GM12878 (cell line): ENCODE measurements at regions not wholly inside any gene's neighbourhood (a gene's known extent, or its start where the extent isn't known, plus 50 kb on each side); places are given as distances from the start of the nearest gene placed in this dataset.

Experiments used
- ATAC-seq: fragments of 200-7000 bp; cut with Tn5 transposase; 3 replicates; pipeline ENCODE4 v1.9.1; 2020; ENCODE audit warnings: mild to moderate bottlenecking, moderate library complexity
- BruUV-seq: library from RNA; stranded (reverse); fragments of 400-500 nt; replicated peaks from 2 replicates; lab custom pipeline; 2021; lab: Mats Ljungman, UMichigan
- CTCF ChIA-PET: fragments of 300-600 bp; sonication (Branson Sonifier 250); formaldehyde crosslinking; extraction: SDS; loops from one replicate; lab custom pipeline; 2021; ENCODE audit warnings: inconsistent platforms; lab: Yijun Ruan, JAX
- POLR2A ChIA-PET: fragments of 350-600 bp; formaldehyde crosslinking; extraction: SDS; loops from one replicate; lab custom pipeline; 2021; ENCODE audit warnings: inconsistent platforms; lab: Charles Lee
- RAD21 ChIA-PET: fragments of 300-600 bp; sonication (Branson Sonifier 250); formaldehyde crosslinking; loops from one replicate; lab custom pipeline; 2023; ENCODE audit warnings: antibody characterized with exemption; ENCODE audit not compliant: unreplicated experiment; lab: Charles Lee
- SMC1A ChIA-PET: fragments of 300-600 bp; sonication (Branson Sonifier 250); formaldehyde crosslinking; loops from one replicate; lab custom pipeline; 2023; ENCODE audit not compliant: unreplicated experiment, uncharacterized antibody; lab: Charles Lee
- DNase-seq: peaks from one replicate; pipeline ENCODE4 v3.0.0-alpha.2; 2011; ENCODE audit warnings: low read depth, low spot score
- FAIRE-seq: peaks from 3 replicates; lab custom pipeline; 2011; peaks lifted over from hg19 to GRCh38; lab: Jason Lieb, UNC
- H2AFZ ChIP-seq: 2 replicates; pipeline ENCODE4 v1.6.0; 2011; ENCODE audit warnings: low read depth, low read length, control low read depth; ENCODE audit not compliant: control insufficient read depth
- H3K27ac ChIP-seq: 2 replicates; pipeline ENCODE4 v1.5.1; 2011; ENCODE audit warnings: control low read depth; ENCODE audit not compliant: control insufficient read depth, insufficient read depth
- H3K27me3 ChIP-seq, 2 experiments: replicated peaks in 1 of 2; 2 replicates each; pipeline versions ENCODE4 v1.6.0 to v1.6.1; 2011; ENCODE audit warnings: low read length in 1 of 2; ENCODE audit not compliant: control insufficient read depth in 2 of 2, insufficient read depth in 2 of 2
- H3K36me3 ChIP-seq, 2 experiments: 2 replicates each; pipeline ENCODE4 v1.5.1; 2011; ENCODE audit warnings: low read length in 1 of 2; ENCODE audit not compliant: control insufficient read depth in 2 of 2, insufficient read depth in 2 of 2
- H3K4me1 ChIP-seq: 2 replicates; pipeline ENCODE4 v1.6.1; 2011; ENCODE audit warnings: mild to moderate bottlenecking, low read length, moderate library complexity, mixed read lengths; ENCODE audit not compliant: control insufficient read depth, insufficient read depth
- H3K4me2 ChIP-seq: 2 replicates; pipeline ENCODE4 v1.6.0; 2011; ENCODE audit warnings: control low read depth; ENCODE audit not compliant: control insufficient read depth, insufficient read depth
- H3K4me3 ChIP-seq: fragments of 200-600 bp; sonication (generic); 2 replicates; pipeline ENCODE4 v1.5.1; 2016
- H3K79me2 ChIP-seq: 2 replicates; pipeline ENCODE4 v1.6.0; 2011; ENCODE audit warnings: low read length; ENCODE audit not compliant: control insufficient read depth, insufficient read depth
- H3K9ac ChIP-seq: 2 replicates; pipeline ENCODE4 v1.8.0; 2011; ENCODE audit warnings: low read length, control low read depth, mixed read lengths; ENCODE audit not compliant: control insufficient read depth, insufficient read depth
- H3K9me3 ChIP-seq: replicated peaks from 3 replicates; pipeline ENCODE4 v1.5.1; 2011; ENCODE audit warnings: mild to moderate bottlenecking, low read length; ENCODE audit not compliant: control insufficient read depth, insufficient read depth
- H4K20me1 ChIP-seq: 2 replicates; pipeline ENCODE4 v1.6.0; 2011; ENCODE audit not compliant: control insufficient read depth, insufficient read depth
- BCL11A ChIP-seq: IDR thresholded peaks from 2 replicates; pipeline ENCODE4 v1.6.1; 2011; ENCODE audit warnings: low read depth, low read length
- ELK1 ChIP-seq: IDR thresholded peaks from 2 replicates; pipeline ENCODE4 v1.6.1; 2012; ENCODE audit warnings: low read depth, low read length, improper control_type of control experiment
- JUNB ChIP-seq: IDR thresholded peaks from 2 replicates; pipeline ENCODE4 v1.6.1; 2016; ENCODE audit warnings: antibody characterized with exemption, mild to moderate bottlenecking
- MXI1 ChIP-seq: fragments of 150-350 bp; IDR thresholded peaks from 2 replicates; pipeline ENCODE4 v1.6.1; 2011; ENCODE audit warnings: low read depth, mild to moderate bottlenecking, inconsistent platforms, low read length, improper control_type of control experiment
- PBX3 ChIP-seq: IDR thresholded peaks from 2 replicates; pipeline ENCODE4 v1.6.1; 2011; ENCODE audit warnings: mild to moderate bottlenecking, low read depth, low read length, moderate library complexity; ENCODE audit not compliant: insufficient replicate concordance
- RELB ChIP-seq: fragments of 450-650 bp; IDR thresholded peaks from 2 replicates; pipeline ENCODE4 v1.6.1; 2017; ENCODE audit warnings: low read depth, mild to moderate bottlenecking, moderate library complexity
- REST ChIP-seq: IDR thresholded peaks from 2 replicates; pipeline ENCODE4 v1.6.1; 2012; ENCODE audit warnings: mild to moderate bottlenecking, low read depth, low read length
- TARDBP ChIP-seq: IDR thresholded peaks from 2 replicates; pipeline ENCODE4 v1.6.1; 2016; ENCODE audit warnings: borderline replicate concordance
- WGBS: methylation state at CpG from one replicate; pipeline ENCODE4 v1.1.6; 2016; ENCODE audit warnings: low lambda C conversion rate; ENCODE audit not compliant: insufficient replicate concordance, insufficient coverage; ENCODE audit errors: missing lambda C conversion rate; 5-methylcytosine and 5-hydroxymethylcytosine counted together
- in situ Hi-C: fragments of 300-500 bp; cut with MboI; formaldehyde crosslinking; loops from 9 replicates; pipeline ENCODE4 v1.14.3; 2018; ENCODE audit warnings: mixed read lengths
- intact Hi-C: fragments of 100-400 bp; cut with micrococcal nuclease; formaldehyde crosslinking; loops from one replicate; pipeline ENCODE4 v1.14.2; 2022; ENCODE audit not compliant: unreplicated experiment

GRCh38 chr5:18152671-18153070, 518.4 kb downstream of the TAF11L14 start:
- no peaks in the 10 kb centered on the region for H3K9me3 ChIP-seq
- WGBS: 27% methylated on average over 2 of the region's 2 CpGs
- ChIA-PET POLR2A (no interaction called here), RAD21 (no interaction called here), CTCF (interaction anchor here (0.6 kb wide), 2 partner anchors 82 to 167 kb away, joined by 3 read pairs; no protein-coding TSS in a partner anchor), SMC1A (interaction anchor here (0.8 kb wide), 1 partner anchor 45 kb away, joined by 3 read pairs; no protein-coding TSS in a partner anchor)
- H3K4me3 ChIP-seq: no peak overlapping the region
- DNase-seq (no peak), FAIRE-seq (no peak), ATAC-seq (no peak)
- H3K79me2 ChIP-seq: no peaks in the 10 kb centered on the region
- no peaks in the 10 kb centered on the region for H3K27me3 ChIP-seq
- no peaks in the 10 kb centered on the region for H3K4me1 ChIP-seq
- H3K9ac ChIP-seq: no peak overlapping the region
- in situ Hi-C loops (no loop called here), intact Hi-C loops (no loop called here)
- no TSS peak for BruUV-seq
- no peaks in the 10 kb centered on the region for H3K36me3 ChIP-seq
- no peak overlapping the region for H2AFZ ChIP-seq
- TF ChIP-seq MXI1 (no peak), JUNB (0 out of 2 replicates have a peak, but pooled peaks have one; percentile 12)
- H3K27ac ChIP-seq: no peak overlapping the region
- no peak overlapping the region for H3K4me2 ChIP-seq
- no peaks in the 10 kb centered on the region for H4K20me1 ChIP-seq

- BruUV-seq: no TSS peak
- Histone ChIP-seq H3K9ac (no peak overlapping the region), H3K27ac (no peak overlapping the region), H3K4me1 (no peaks in the 10 kb centered on the region), H4K20me1 (no peaks in the 10 kb centered on the region), H2AFZ (no peak overlapping the region), H3K27me3 (no peaks in the 10 kb centered on the region), H3K4me3 (no peak overlapping the region), H3K79me2 (no peaks in the 10 kb centered on the region), H3K36me3 (no peaks in the 10 kb centered on the region), H3K4me2 (no peak overlapping the region), H3K9me3 (no peaks in the 10 kb centered on the region; the same call in 2 of the 3 replicates)
- ChIA-PET CTCF (no interaction called here), SMC1A (no interaction called here), POLR2A (no interaction called here), RAD21 (no interaction called here)
- in situ Hi-C loops: no loop called here
- no peak for ATAC-seq
- intact Hi-C loops: no loop called here
- FAIRE-seq: no peak
- DNase-seq: no peak
- 29% methylated on average over 2 of the region's 2 CpGs for WGBS
- no peak for TF ChIP-seq ELK1
- TF ChIP-seq REST: no peak
- no peak for TF ChIP-seq BCL11A
- TF ChIP-seq TARDBP: no peak
- no peak for TF ChIP-seq RELB
- no peak for TF ChIP-seq PBX3
These were observed 523.9 kb downstream of the TAF11L14 start for GRCh38 chr5:18158166-18158565.
